ENCODE measurements at regions not wholly inside any gene's neighbourhood (a gene's known extent, or its start where the extent isn't known, plus 50 kb on each side); places are given as distances from the start of the nearest gene placed in this dataset.

DNA sequence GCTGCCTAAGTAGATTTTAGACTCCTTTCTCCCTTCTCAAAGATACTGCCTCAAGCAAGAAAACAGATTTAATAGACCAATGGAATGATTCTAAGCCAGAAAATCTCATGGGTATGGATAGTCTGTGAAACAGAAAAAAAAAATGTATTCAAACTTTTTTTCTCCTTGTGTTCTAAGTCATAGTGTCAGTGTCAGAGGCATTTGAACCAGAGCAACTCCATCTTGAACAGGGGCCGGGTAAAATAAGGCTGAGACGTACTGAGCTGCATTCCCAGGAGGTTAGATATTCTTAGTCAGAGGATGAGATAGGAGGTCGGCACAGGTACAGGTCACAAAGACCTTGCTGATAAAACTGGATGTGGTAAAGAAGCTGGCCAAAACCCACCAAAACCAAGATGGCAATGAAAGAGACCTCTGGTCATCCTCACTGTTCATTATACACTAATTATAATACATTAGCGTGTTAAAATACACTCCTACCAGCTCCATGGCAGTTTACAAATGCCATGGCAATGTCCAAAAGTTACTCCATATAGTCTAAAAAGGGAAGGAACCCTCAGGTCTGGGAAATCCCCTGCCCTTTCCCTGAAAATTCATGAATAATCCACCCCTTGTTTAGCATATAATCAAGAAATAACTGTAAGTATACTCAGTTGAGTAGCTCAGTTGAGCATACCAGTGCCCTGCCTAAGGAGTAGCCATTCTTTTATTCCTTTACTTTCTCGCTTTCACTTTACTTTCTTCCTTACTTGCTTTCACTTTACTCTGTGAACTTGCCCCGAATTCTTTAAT, 72.8 kb upstream of the GOLGA8B start (continued):
- TF ChIP-seq ZBTB2 (IDR thresholded peaks at IDR 0.05) (no peak), NCOA6 (IDR thresholded peaks at IDR 0.05) (no peak), ARID2 (IDR thresholded peaks at IDR 0.05) (no peak), RBM25 (IDR thresholded peaks at IDR 0.05; ENCODE audit: low read depth, low read length, severe bottlenecking) (no peak), RBM17 (IDR thresholded peaks at IDR 0.05; ENCODE audit: borderline replicate concordance, low read depth, low read length) (no peak), KLF13 (tag; IDR thresholded peaks at IDR 0.05; ENCODE audit: borderline replicate concordance, low read depth) (peak; percentile 83), RBM22 (IDR thresholded peaks at IDR 0.05; ENCODE audit: low read depth, low read length, poor library complexity, severe bottlenecking) (no peak), SNRNP70 (optimal IDR thresholded peaks at IDR 0.05; ENCODE audit: low read depth, low read length) (no peak), TOE1 (IDR thresholded peaks at IDR 0.05; ENCODE audit: borderline replicate concordance) (no peak), TOE1 (CRISPR knock-in tag; IDR thresholded peaks at IDR 0.05; ENCODE audit: borderline replicate concordance, low read depth) (no peak), PHTF2 (CRISPR knock-in tag; IDR thresholded peaks at IDR 0.05) (no peak), NKRF (IDR thresholded peaks at IDR 0.05; ENCODE audit: borderline replicate concordance) (no peak), ZNF766 (CRISPR knock-in tag; conservative IDR thresholded peaks at IDR 0.05) (peak; percentile 95), CCNT2 (IDR thresholded peaks at IDR 0.05; ENCODE audit: borderline replicate concordance, extremely low read depth, insufficient read length, low read depth, low read length) (no peak), FOXA1 (IDR thresholded peaks at IDR 0.05; ENCODE audit: borderline replicate concordance) (no peak), MAFK (IDR thresholded peaks at IDR 0.05; ENCODE audit: low read length) (no peak), PKNOX1 (IDR thresholded peaks at IDR 0.05) (no peak), ZNF239 (CRISPR knock-in tag; IDR thresholded peaks at IDR 0.05) (peak; percentile 86), SETDB1 (IDR thresholded peaks at IDR 0.05; ENCODE audit: low read length) (no peak)
- TF ChIP-seq, protein P1, sequence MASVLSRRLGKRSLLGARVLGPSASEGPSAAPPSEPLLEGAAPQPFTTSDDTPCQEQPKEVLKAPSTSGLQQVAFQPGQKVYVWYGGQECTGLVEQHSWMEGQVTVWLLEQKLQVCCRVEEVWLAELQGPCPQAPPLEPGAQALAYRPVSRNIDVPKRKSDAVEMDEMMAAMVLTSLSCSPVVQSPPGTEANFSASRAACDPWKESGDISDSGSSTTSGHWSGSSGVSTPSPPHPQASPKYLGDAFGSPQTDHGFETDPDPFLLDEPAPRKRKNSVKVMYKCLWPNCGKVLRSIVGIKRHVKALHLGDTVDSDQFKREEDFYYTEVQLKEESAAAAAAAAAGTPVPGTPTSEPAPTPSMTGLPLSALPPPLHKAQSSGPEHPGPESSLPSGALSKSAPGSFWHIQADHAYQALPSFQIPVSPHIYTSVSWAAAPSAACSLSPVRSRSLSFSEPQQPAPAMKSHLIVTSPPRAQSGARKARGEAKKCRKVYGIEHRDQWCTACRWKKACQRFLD (CRISPR knock-in tag; IDR thresholded peaks at IDR 0.05), result peak; percentile 97
- TF ChIP-seq, protein P2, sequence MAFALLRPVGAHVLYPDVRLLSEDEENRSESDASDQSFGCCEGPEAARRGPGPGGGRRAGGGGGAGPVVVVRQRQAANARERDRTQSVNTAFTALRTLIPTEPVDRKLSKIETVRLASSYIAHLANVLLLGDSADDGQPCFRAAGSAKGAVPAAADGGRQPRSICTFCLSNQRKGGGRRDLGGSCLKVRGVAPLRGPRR (CRISPR knock-in tag; IDR thresholded peaks at IDR 0.05), result peak; percentile 88; the same call in 1 of the 2 replicates
